C4-2B (cell line): ENCODE measurements at regions not wholly inside any gene's neighbourhood (a gene's known extent, or its start where the extent isn't known, plus 50 kb on each side); places are given as distances from the start of the nearest gene placed in this dataset.

ENCODE experiments used
- H3K27ac ChIP-seq: fragments of 450-650 bp; 2 replicates; pipeline ENCODE4 v1.5.1; 2017
- CTCF ChIP-seq: fragments of 450-650 bp; conservative IDR thresholded peaks from 2 replicates; pipeline ENCODE4 v1.5.1; 2017; ENCODE audit warnings: mild to moderate bottlenecking
- ZFX ChIP-seq: fragments of 450-650 bp; IDR thresholded peaks from 2 replicates; pipeline ENCODE4 v1.6.1; 2017

- TF ChIP-seq CTCF = peak; percentile 36
- TF ChIP-seq ZFX = no peak
- H3K27ac ChIP-seq = no peak overlapping the region
Observed at GRCh38 chr13:90365130-90365529, 982.4 kb upstream of the MIR17HG start.

DNA sequence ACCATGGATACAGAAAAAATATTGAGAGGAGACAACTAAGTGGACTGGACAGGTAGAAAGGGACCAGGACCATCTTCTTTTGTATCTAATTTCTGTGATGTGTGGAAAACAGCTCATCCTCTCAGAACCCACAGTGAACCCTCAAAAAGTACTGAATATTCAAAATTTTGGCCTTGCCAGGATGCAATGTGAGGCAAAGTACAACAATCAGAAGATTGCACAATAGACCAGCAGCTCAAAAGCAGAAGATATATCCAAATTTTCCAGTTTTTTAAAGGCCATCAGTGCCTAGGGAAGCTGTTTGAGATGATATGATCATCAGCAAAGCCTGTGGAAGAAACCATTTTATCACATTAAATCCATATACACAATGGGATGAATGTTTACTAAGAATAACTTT lies 973.3 kb upstream of the MIR17HG start:
- H3K27ac ChIP-seq = no peak overlapping the region
- TF ChIP-seq ZFX = no peak
- TF ChIP-seq CTCF = no peak

DNA sequence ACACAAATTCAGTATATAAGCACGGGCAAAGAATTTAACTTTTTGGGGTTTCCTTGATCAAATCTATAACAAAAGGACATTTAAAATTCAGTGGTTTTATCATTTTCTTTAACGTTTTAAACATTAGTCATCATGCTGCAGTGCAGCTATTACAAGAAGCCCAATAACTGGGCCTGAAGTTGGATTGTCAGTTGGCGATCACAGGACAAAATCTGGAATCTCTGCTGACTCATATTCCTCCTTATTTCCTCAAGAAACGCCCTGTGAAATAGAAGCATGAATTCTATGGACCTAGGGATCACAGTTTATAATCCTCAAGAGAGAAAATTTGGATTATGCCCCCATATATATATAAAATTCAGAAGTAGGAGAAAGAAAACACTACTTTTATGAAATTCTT lies 971.6 kb upstream of the MIR17HG start:
- H3K27ac ChIP-seq = no peak overlapping the region
- TF ChIP-seq ZFX (no peak), CTCF (no peak)

DNA sequence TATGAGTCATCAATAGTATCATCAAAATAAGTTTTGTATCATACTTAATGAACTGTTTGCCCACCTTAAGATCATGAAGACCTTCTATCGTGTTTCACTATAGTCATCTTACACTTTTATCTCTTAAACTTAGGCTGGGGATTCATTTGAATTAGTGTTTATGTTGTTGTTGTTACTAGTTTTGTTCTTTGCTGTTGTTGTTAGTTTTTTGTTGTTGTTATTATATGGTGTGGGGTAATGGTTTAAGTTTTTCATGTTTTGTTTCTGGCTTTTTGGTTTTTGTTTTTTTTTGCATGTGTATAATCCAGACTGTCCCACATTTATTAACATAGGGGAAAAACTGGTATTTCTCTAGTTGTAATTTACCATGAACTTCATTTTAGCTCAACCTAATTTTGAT lies 965.1 kb upstream of the MIR17HG start:
- TF ChIP-seq ZFX (no peak), CTCF (no peak)
- H3K27ac ChIP-seq = no peak overlapping the region

- H3K27ac ChIP-seq = no peak overlapping the region; the same call in 1 of the 2 replicates
- TF ChIP-seq ZFX (no peak), CTCF (no peak)
Observed at GRCh38 chr13:90385781-90386489, 961.6 kb upstream of the MIR17HG start.

DNA sequence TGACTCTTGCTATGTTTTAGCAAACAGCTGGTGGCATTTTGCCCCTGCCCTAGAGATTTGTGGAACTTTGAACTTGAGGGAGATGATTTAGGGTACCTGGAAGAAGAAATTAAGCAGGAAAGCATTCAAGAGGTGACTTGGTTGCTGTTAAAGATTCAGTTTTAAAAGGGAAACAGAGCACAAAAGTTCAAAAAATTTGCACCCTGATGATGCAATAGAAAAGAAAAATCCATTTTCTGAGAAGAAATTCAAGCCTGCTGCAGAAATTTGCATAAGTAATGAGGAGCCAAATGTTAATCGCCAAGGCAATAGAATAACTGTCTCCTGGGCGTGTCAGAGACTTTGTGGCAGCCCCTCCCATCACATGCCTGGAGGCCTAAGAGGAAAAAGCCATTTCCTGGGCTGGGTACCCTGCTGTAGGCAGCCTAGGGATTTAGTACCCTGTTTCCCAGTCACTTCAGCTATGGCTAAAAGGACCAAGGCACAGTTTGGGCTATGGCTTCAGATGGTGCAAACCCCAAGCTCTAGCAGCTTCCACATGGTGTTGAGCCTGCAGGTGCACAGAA lies 958.5 kb upstream of the MIR17HG start:
- TF ChIP-seq CTCF (no peak), ZFX (no peak)
- H3K27ac ChIP-seq = no peak overlapping the region

DNA sequence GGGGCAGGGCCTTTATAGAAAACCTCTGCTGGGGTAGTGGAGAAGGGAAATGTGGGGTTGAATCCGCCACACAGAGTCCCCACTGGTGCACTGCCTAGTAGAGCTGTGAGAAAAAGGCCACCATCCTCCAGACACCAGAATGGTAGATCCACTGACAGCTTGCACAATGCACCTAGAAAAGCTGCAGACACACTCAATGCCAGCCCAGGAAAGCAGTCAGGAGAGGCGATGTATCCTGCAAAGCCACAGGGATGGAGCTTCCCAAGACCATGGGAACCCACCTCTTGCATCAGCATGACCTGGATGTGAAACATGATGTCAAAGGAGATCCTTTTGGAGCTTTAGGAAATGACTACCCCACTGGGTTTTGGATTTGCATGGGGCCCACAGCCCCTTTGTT lies 958.0 kb upstream of the MIR17HG start:
- TF ChIP-seq CTCF = no peak
- TF ChIP-seq ZFX = no peak
- H3K27ac ChIP-seq = no peak overlapping the region
